SK-N-SH (cell line): ENCODE measurements at regions not wholly inside any gene's neighbourhood (a gene's known extent, or its start where the extent isn't known, plus 50 kb on each side); places are given as distances from the start of the nearest gene placed in this dataset.

Experiments
- CTCF ChIA-PET: fragments of 300-600, 350-600 bp; formaldehyde crosslinking; extraction: SDS; loops from one replicate; lab custom pipeline; 2021; lab: Yijun Ruan, JAX
- POLR2A ChIA-PET: fragments of 350-600 bp; sonication (Branson Sonifier 250); formaldehyde crosslinking; extraction: SDS; loops from one replicate; lab custom pipeline; 2020; ENCODE audit warnings: antibody characterized with exemption, inconsistent platforms; lab: Yijun Ruan, JAX
- DNase-seq: peaks from one replicate; pipeline ENCODE4 v3.0.0; 2012
- H2AFZ ChIP-seq: fragments of 200-600 bp; sonication (generic); 2 replicates; pipeline ENCODE4 v1.8.1; 2016; ENCODE audit warnings: antibody characterized with exemption, mild to moderate bottlenecking, low read depth
- H3F3A ChIP-seq: fragments of 200-600 bp; sonication (generic); replicated peaks from 2 replicates; pipeline ENCODE3; 2016; ENCODE audit warnings: antibody characterized with exemption, mild to moderate bottlenecking; ENCODE audit not compliant: insufficient read depth
- H3K27ac ChIP-seq, 2 experiments: fragments of 200-500 bp in 1 of 2; fragments of 200-600 bp in 1 of 2; sonication (Bioruptor generic) in 1 of 2; sonication (generic), shearing (Covaris generic) in 1 of 2; 2 replicates each; pipeline versions ENCODE4 v1.5.1 to v1.6.1; 2014 to 2016; ENCODE audit warnings: low read depth in 2 of 2, inconsistent platforms in 1 of 2, low read length in 1 of 2, mild to moderate bottlenecking in 1 of 2, mixed read lengths in 1 of 2
- H3K27me3 ChIP-seq: fragments of 200-600 bp; sonication (generic), shearing (Covaris generic); 2 replicates; pipeline ENCODE4 v1.6.1; 2016; ENCODE audit warnings: mixed run types; ENCODE audit not compliant: insufficient read depth
- H3K36me3 ChIP-seq, 2 experiments: fragments of 200-500 bp in 1 of 2; fragments of 200-600 bp in 1 of 2; sonication (Bioruptor generic) in 1 of 2; sonication (generic) in 1 of 2; replicated peaks in 1 of 2; 2 replicates each; pipeline versions ENCODE3 to v1.5.1; 2014 to 2016; ENCODE audit warnings: low read length in 1 of 2, mild to moderate bottlenecking in 1 of 2; ENCODE audit not compliant: insufficient read depth in 2 of 2, control insufficient read depth in 1 of 2
- H3K4me1 ChIP-seq, 2 experiments: fragments of 200-500 bp in 1 of 2; fragments of 200-600 bp in 1 of 2; sonication (Bioruptor generic) in 1 of 2; sonication (generic), shearing (Covaris generic) in 1 of 2; 2 replicates each; pipeline versions ENCODE4 v1.5.1 to v1.6.1; 2014 to 2016; ENCODE audit warnings: low read depth in 1 of 2, low read length in 1 of 2, mixed run types in 1 of 2; ENCODE audit not compliant: insufficient read depth in 2 of 2, control insufficient read depth in 1 of 2
- H3K4me2 ChIP-seq: fragments of 200-600 bp; sonication (generic), shearing (Covaris generic); 2 replicates; pipeline ENCODE4 v1.6.1; 2017; ENCODE audit warnings: mixed run types
- H3K4me3 ChIP-seq, 2 experiments: fragments of 200-500 bp in 1 of 2; fragments of 200-600 bp in 1 of 2; sonication (Bioruptor generic) in 1 of 2; sonication (generic), shearing (Covaris generic) in 1 of 2; 2 replicates each; pipeline versions ENCODE4 v1.5.1 to v1.8.1; 2014 to 2016; ENCODE audit warnings: low read depth in 2 of 2, inconsistent platforms in 1 of 2, low read length in 1 of 2, mild to moderate bottlenecking in 1 of 2, mixed read lengths in 1 of 2, moderate library complexity in 1 of 2
- H3K79me2 ChIP-seq: fragments of 200-600 bp; sonication (generic); 2 replicates; pipeline ENCODE4 v1.8.1; 2017; ENCODE audit warnings: mild to moderate bottlenecking; ENCODE audit not compliant: insufficient read depth
- H3K9ac ChIP-seq: fragments of 200-600 bp; sonication (generic); 2 replicates; pipeline ENCODE4 v1.6.1; 2017; ENCODE audit warnings: mixed run types
- H3K9me2 ChIP-seq: fragments of 200-600 bp; sonication (generic); 2 replicates; pipeline ENCODE4 v1.6.1; 2017; ENCODE audit warnings: mixed run types
- H3K9me3 ChIP-seq: fragments of 200-600 bp; sonication (generic); 2 replicates; pipeline ENCODE4 v1.6.1; 2017; ENCODE audit warnings: mixed run types, mild to moderate bottlenecking, moderate library complexity
- H4K20me1 ChIP-seq: fragments of 200-600 bp; sonication (generic); 2 replicates; pipeline ENCODE4 v1.6.1; 2017; ENCODE audit warnings: mild to moderate bottlenecking, mixed run types; ENCODE audit not compliant: insufficient read depth
- CTCF ChIP-seq: fragments of 200-600 bp; sonication (generic); IDR thresholded peaks from 2 replicates; pipeline ENCODE4 v1.6.1; 2017; ENCODE audit warnings: antibody characterized with exemption, mild to moderate bottlenecking, moderate library complexity
- EP300 ChIP-seq, 2 experiments: IDR thresholded peaks; 2 replicates each; pipeline versions ENCODE4 v1.4.0 to v1.6.1; 2012; ENCODE audit warnings: borderline replicate concordance in 1 of 2, low read depth in 1 of 2, low read length in 1 of 2
- EZH2phosphoT487 ChIP-seq: fragments of 200-600 bp; sonication (generic); IDR thresholded peaks from 2 replicates; pipeline ENCODE4 v1.6.1; 2017; ENCODE audit warnings: low read depth, mixed run types, mild to moderate bottlenecking, antibody characterized with exemption, moderate library complexity, borderline replicate concordance
- FOXM1 ChIP-seq: IDR thresholded peaks from 2 replicates; pipeline ENCODE4 v1.4.0; 2012; ENCODE audit warnings: low read depth, mild to moderate bottlenecking
- GATA2 ChIP-seq: sonication (generic); formaldehyde crosslinking; IDR thresholded peaks from 2 replicates; pipeline ENCODE4 v1.5.0; 2020; ENCODE audit warnings: mild to moderate bottlenecking, missing genetic modification reagents
- MEF2A ChIP-seq: IDR thresholded peaks from 2 replicates; pipeline ENCODE4 v1.4.0; 2012; ENCODE audit warnings: low read depth, borderline replicate concordance
- MXI1 ChIP-seq: IDR thresholded peaks from 2 replicates; pipeline ENCODE4 v1.6.1; 2012; ENCODE audit warnings: mild to moderate bottlenecking, low read depth, low read length, improper control_type of control experiment
- POLR2AphosphoS5 ChIP-seq: IDR thresholded peaks from 2 replicates; pipeline ENCODE4 v1.6.1; 2012; ENCODE audit warnings: low read depth, low read length
- RAD21 ChIP-seq: IDR thresholded peaks from 2 replicates; pipeline ENCODE4 v1.6.1; 2012; ENCODE audit warnings: mild to moderate bottlenecking, low read length
- REST ChIP-seq: IDR thresholded peaks from 2 replicates; pipeline ENCODE4 v1.6.1; 2012; ENCODE audit warnings: mild to moderate bottlenecking, low read depth, low read length, moderate library complexity
- RXRA ChIP-seq: IDR thresholded peaks from 2 replicates; pipeline ENCODE4 v1.4.0; 2012; ENCODE audit warnings: low read depth, mild to moderate bottlenecking, borderline replicate concordance
- SIN3A ChIP-seq: IDR thresholded peaks from 2 replicates; pipeline ENCODE4 v1.6.1; 2012; ENCODE audit warnings: low read depth, mild to moderate bottlenecking, low read length, moderate library complexity, borderline replicate concordance
- USF1 ChIP-seq: IDR thresholded peaks from 2 replicates; pipeline ENCODE4 v1.4.0; 2012; ENCODE audit warnings: low read depth, borderline replicate concordance
- USF2 ChIP-seq: fragments of 150-350 bp; IDR thresholded peaks from 2 replicates; pipeline ENCODE4 v1.6.1; 2017; ENCODE audit warnings: antibody characterized with exemption, low read length, low read depth, borderline replicate concordance
- WGBS: methylation state at CpG from one replicate; pipeline ENCODE4 v1.1.6; 2017; ENCODE audit warnings: low lambda C conversion rate; 5-methylcytosine and 5-hydroxymethylcytosine counted together

GRCh38 chr5:6236170-6236793 lies 142.1 kb downstream of the MED10 start:
- H4K20me1 ChIP-seq: no peaks in the 10 kb centered on the region
- CTCF ChIA-PET: interaction anchor here (0.7 to 1.0 kb wide), 2 partner anchors 34 to 36 kb away, joined by 3 read pairs; no protein-coding TSS in a partner anchor
- H3K27me3 ChIP-seq: no peaks in the 10 kb centered on the region
- 32% methylated on average over 2 of the region's 2 CpGs for whole genome bisulfite sequencing
- H3K9me3 ChIP-seq: peaks cover 3% of the 10 kb centered on the region; the same call in 1 of the 2 replicates
- no peak overlapping the region for H3K9ac ChIP-seq
- peaks cover 0 to 3% of the 10 kb centered on the region in 2 experiments; a peak in 1 of 4 replicates for H3K4me1 ChIP-seq
- TF ChIP-seq RXRA: no peak
- H2AFZ ChIP-seq: no peak overlapping the region
- H3K4me3 ChIP-seq: no peak overlapping the region
- H3F3A ChIP-seq: no peaks in the 10 kb centered on the region
- POLR2A ChIA-PET: interaction anchor here (0.7 kb wide), 1 partner anchor 22 kb away, joined by 3 read pairs; no protein-coding TSS in a partner anchor
- no peaks in the 10 kb centered on the region for H3K79me2 ChIP-seq
- no peak overlapping the region for H3K4me2 ChIP-seq
- DNase-seq: no peak
- H3K36me3 ChIP-seq: no peaks in the 10 kb centered on the region
- no peak overlapping the region for H3K27ac ChIP-seq
- H3K9me2 ChIP-seq: no peaks in the 10 kb centered on the region

GRCh38 chr5:6235726-6236125 lies 142.6 kb downstream of the MED10 start:
- no peaks in the 10 kb centered on the region for H3K27me3 ChIP-seq
- CTCF ChIA-PET: interaction anchor here (1.0 kb wide), 1 partner anchor 34 kb away, joined by 3 read pairs; no protein-coding TSS in a partner anchor
- WGBS: 28% methylated on average over 2 of the region's 3 CpGs

More at GRCh38 chr5:6235726-6236125, 142.6 kb downstream of the MED10 start:
- Histone ChIP-seq H3K9me2 (no peaks in the 10 kb centered on the region), H3K9me3 (peaks cover 3% of the 10 kb centered on the region; the same call in 1 of the 2 replicates), H3F3A (no peaks in the 10 kb centered on the region), H3K4me2 (no peak overlapping the region), H3K36me3 (no peaks in the 10 kb centered on the region), H4K20me1 (no peaks in the 10 kb centered on the region), H3K27ac (no peak overlapping the region), H2AFZ (no peak overlapping the region), H3K79me2 (no peaks in the 10 kb centered on the region), H3K4me3 (no peak overlapping the region), H3K4me1 (peaks cover 0 to 3% of the 10 kb centered on the region in 2 experiments; a peak in 1 of 4 replicates), H3K9ac (no peak overlapping the region)
- no peak for DNase-seq
- no peak for TF ChIP-seq EZH2phosphoT487
- TF ChIP-seq RXRA: no peak
- no peak for TF ChIP-seq GATA2
- TF ChIP-seq FOXM1: no peak
- no peak for TF ChIP-seq SIN3A
- no peak for TF ChIP-seq USF2
- TF ChIP-seq RAD21: no peak
- no peak for TF ChIP-seq POLR2AphosphoS5
- no peak for TF ChIP-seq USF1
- no peak for TF ChIP-seq MXI1
- TF ChIP-seq CTCF: no peak
- TF ChIP-seq REST: no peak
- no peak for TF ChIP-seq MEF2A
- TF ChIP-seq EP300 (IDR thresholded peaks at IDR 0.05; ENCODE audit: borderline replicate concordance in 1 of 2, low read depth in 1 of 2, low read length in 1 of 2): no peak
- POLR2A ChIA-PET: interaction anchor here (0.7 kb wide), 1 partner anchor 22 kb away, joined by 3 read pairs; no protein-coding TSS in a partner anchor
